ENCODE measurements at regions not wholly inside any gene's neighbourhood (a gene's known extent, or its start where the extent isn't known, plus 50 kb on each side); places are given as distances from the start of the nearest gene placed in this dataset.

DNA sequence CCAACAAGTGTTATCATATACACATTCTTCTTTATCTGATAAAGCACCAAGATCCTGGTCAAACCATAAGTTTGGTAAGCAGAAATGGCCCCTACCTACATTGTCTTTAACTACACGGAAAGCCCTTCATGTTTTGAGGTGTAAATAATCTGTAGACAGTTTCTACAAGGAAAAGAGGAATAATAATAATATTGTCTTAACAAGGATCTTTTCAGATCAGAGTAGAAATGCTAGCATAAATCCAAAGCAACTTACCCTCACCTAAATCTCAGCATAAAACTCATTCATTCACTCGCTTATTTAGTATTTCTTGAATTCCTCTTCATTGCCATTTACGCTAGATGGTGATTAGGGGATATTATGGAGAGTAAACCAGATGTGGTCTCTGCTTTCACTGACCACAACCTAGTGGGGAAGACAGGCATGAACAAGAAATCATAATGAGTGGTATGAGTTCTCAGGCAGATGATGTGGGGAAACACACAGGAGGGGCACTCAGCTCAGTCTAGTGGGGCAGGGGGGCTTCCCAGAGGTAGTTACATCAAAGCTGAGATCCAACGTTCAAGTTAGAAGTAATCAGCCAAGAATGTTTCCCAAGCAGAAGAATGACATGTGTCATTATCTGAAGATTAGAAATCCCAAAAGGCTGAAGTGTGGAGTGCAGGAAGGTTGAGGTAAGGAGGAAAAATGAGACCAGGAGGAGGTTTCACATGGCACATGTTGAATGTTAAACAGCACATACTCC, 65.4 kb upstream of the ZC3H12C start:
- H3K9ac ChIP-seq (ENCODE audit: low read length): no peak overlapping the region
- no peaks in the 10 kb centered on the region for H3K79me1 ChIP-seq (ENCODE audit: low read length)
- H3K23ac ChIP-seq (ENCODE audit: low read length): no peak overlapping the region
- H3K18ac ChIP-seq (ENCODE audit: low read length): no peak overlapping the region
- H2BK15ac ChIP-seq (replicated peaks; ENCODE audit: low read depth): no peak overlapping the region
- H2AK5ac ChIP-seq (ENCODE audit: low read length): no peak overlapping the region
- H3K56ac ChIP-seq (ENCODE audit: low read length): no peak overlapping the region
- H3K79me2 ChIP-seq (ENCODE audit: control insufficient read depth, insufficient read depth, low read length): no peaks in the 10 kb centered on the region
- no peak overlapping the region for H2BK5ac ChIP-seq (ENCODE audit: low read length)
- no peaks in the 10 kb centered on the region for H3K36me3 ChIP-seq (ENCODE audit: control insufficient read depth, insufficient read depth, low read length)
- no peaks in the 10 kb centered on the region for H3K4me1 ChIP-seq (ENCODE audit: control insufficient read depth, low read depth, low read length)
- H4K8ac ChIP-seq (ENCODE audit: low read depth, low read length): no peak overlapping the region
- DNase-seq: no peak
- WGBS (ENCODE audit: extremely low coverage, insufficient coverage, low lambda C conversion rate): no CpG with 5 or more reads among the region's 4 CpGs
- no peak overlapping the region for H4K5ac ChIP-seq (ENCODE audit: low read length)
- H2BK120ac ChIP-seq (ENCODE audit: low read depth, low read length): no peak overlapping the region
- H3K4me3 ChIP-seq (ENCODE audit: low read length): no peak overlapping the region
- H3K4me2 ChIP-seq (ENCODE audit: low read length): no peak overlapping the region
- no peak overlapping the region for H3K27ac ChIP-seq (ENCODE audit: low read depth, low read length)
- H3K4ac ChIP-seq (ENCODE audit: low read depth, low read length): no peak overlapping the region
- no peaks in the 10 kb centered on the region for H3K27me3 ChIP-seq (ENCODE audit: insufficient read depth, low read length, poor library complexity)

DNA sequence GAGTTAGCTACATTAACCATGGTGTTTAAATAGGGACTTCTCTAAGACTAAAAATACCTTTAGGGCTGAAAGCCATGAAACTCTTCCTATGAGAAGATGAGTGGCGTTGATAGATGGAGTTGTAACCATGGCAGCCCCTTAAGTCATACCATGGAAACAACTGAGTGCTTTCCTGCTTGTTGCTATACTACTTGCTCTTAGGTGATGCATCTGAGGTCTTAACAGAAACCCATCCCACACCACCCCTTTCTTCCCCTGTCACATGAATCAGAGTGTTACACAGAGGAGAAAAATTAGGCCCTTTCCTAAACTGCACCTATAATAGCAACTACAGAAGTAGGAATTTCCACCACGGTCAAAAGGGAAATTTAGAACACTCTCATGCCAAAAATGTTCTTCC, 64.3 kb upstream of the ZC3H12C start:
- WGBS (ENCODE audit: extremely low coverage, insufficient coverage, low lambda C conversion rate): no CpG with 5 or more reads among the region's 2 CpGs
- Histone ChIP-seq H3K4me2 (ENCODE audit: low read length) (no peak overlapping the region), H2BK5ac (ENCODE audit: low read length) (no peak overlapping the region)

GRCh38 chr11:110029714-110030113, 63.5 kb upstream of the ZC3H12C start:
- no peak overlapping the region for H3K4me3 ChIP-seq (ENCODE audit: low read length)
- WGBS (ENCODE audit: extremely low coverage, insufficient coverage, low lambda C conversion rate): no CpG with 5 or more reads among the region's 6 CpGs
- H3K18ac ChIP-seq (ENCODE audit: low read length): no peak overlapping the region
- no peak for DNase-seq
- H3K79me2 ChIP-seq (ENCODE audit: control insufficient read depth, insufficient read depth, low read length): no peaks in the 10 kb centered on the region
- no peak overlapping the region for H3K56ac ChIP-seq (ENCODE audit: low read length)
- H3K27me3 ChIP-seq (ENCODE audit: insufficient read depth, low read length, poor library complexity): no peaks in the 10 kb centered on the region
- H3K79me1 ChIP-seq (ENCODE audit: low read length): no peaks in the 10 kb centered on the region
- H3K9ac ChIP-seq (ENCODE audit: low read length): no peak overlapping the region
- no peaks in the 10 kb centered on the region for H3K36me3 ChIP-seq (ENCODE audit: control insufficient read depth, insufficient read depth, low read length)
- no peak overlapping the region for H3K27ac ChIP-seq (ENCODE audit: low read depth, low read length)
- no peak overlapping the region for H3K23ac ChIP-seq (ENCODE audit: low read length)
- H2AK5ac ChIP-seq (ENCODE audit: low read length): no peak overlapping the region
- H2BK5ac ChIP-seq (ENCODE audit: low read length): no peak overlapping the region
- no peak overlapping the region for H4K8ac ChIP-seq (ENCODE audit: low read depth, low read length)
- no peak overlapping the region for H3K4ac ChIP-seq (ENCODE audit: low read depth, low read length)
- no peak overlapping the region for H2BK120ac ChIP-seq (ENCODE audit: low read depth, low read length)
- no peak overlapping the region for H4K5ac ChIP-seq (ENCODE audit: low read length)
- no peaks in the 10 kb centered on the region for H3K4me1 ChIP-seq (ENCODE audit: control insufficient read depth, low read depth, low read length)
- H3K4me2 ChIP-seq (ENCODE audit: low read length): no peak overlapping the region
- H2BK15ac ChIP-seq (replicated peaks; ENCODE audit: low read depth): no peak overlapping the region

More for the DNA sequence above, 64.3 kb upstream of the ZC3H12C start:
- Histone ChIP-seq H3K79me1 (ENCODE audit: low read length) (no peaks in the 10 kb centered on the region), H3K4me1 (ENCODE audit: control insufficient read depth, low read depth, low read length) (no peaks in the 10 kb centered on the region), H3K4ac (ENCODE audit: low read depth, low read length) (no peak overlapping the region), H3K18ac (ENCODE audit: low read length) (no peak overlapping the region), H3K4me3 (ENCODE audit: low read length) (no peak overlapping the region), H3K27ac (ENCODE audit: low read depth, low read length) (no peak overlapping the region), H2BK15ac (replicated peaks; ENCODE audit: low read depth) (no peak overlapping the region), H3K27me3 (ENCODE audit: insufficient read depth, low read length, poor library complexity) (no peaks in the 10 kb centered on the region), H3K23ac (ENCODE audit: low read length) (no peak overlapping the region), H3K36me3 (ENCODE audit: control insufficient read depth, insufficient read depth, low read length) (no peaks in the 10 kb centered on the region), H3K9ac (ENCODE audit: low read length) (no peak overlapping the region), H3K79me2 (ENCODE audit: control insufficient read depth, insufficient read depth, low read length) (no peaks in the 10 kb centered on the region), H4K5ac (ENCODE audit: low read length) (no peak overlapping the region), H4K8ac (ENCODE audit: low read depth, low read length) (no peak overlapping the region), H3K56ac (ENCODE audit: low read length) (no peak overlapping the region), H2BK120ac (ENCODE audit: low read depth, low read length) (no peak overlapping the region), H2AK5ac (ENCODE audit: low read length) (no peak overlapping the region)
- no peak for DNase-seq

GRCh38 chr11:110031171-110031570, 62.0 kb upstream of the ZC3H12C start:
- Histone ChIP-seq H3K4me1 (ENCODE audit: control insufficient read depth, low read depth, low read length) (no peaks in the 10 kb centered on the region), H4K5ac (ENCODE audit: low read length) (no peak overlapping the region), H3K56ac (ENCODE audit: low read length) (no peak overlapping the region), H3K9ac (ENCODE audit: low read length) (no peak overlapping the region), H3K4me3 (ENCODE audit: low read length) (no peak overlapping the region), H3K4me2 (ENCODE audit: low read length) (no peak overlapping the region), H3K23ac (ENCODE audit: low read length) (no peak overlapping the region), H3K79me2 (ENCODE audit: control insufficient read depth, insufficient read depth, low read length) (no peaks in the 10 kb centered on the region), H2BK120ac (ENCODE audit: low read depth, low read length) (no peak overlapping the region), H3K27me3 (ENCODE audit: insufficient read depth, low read length, poor library complexity) (no peaks in the 10 kb centered on the region), H3K4ac (ENCODE audit: low read depth, low read length) (no peak overlapping the region), H3K27ac (ENCODE audit: low read depth, low read length) (no peak overlapping the region), H2BK5ac (ENCODE audit: low read length) (no peak overlapping the region), H3K18ac (ENCODE audit: low read length) (no peak overlapping the region), H4K8ac (ENCODE audit: low read depth, low read length) (no peak overlapping the region), H3K36me3 (ENCODE audit: control insufficient read depth, insufficient read depth, low read length) (no peaks in the 10 kb centered on the region), H2AK5ac (ENCODE audit: low read length) (no peak overlapping the region), H3K79me1 (ENCODE audit: low read length) (no peaks in the 10 kb centered on the region), H2BK15ac (replicated peaks; ENCODE audit: low read depth) (no peak overlapping the region)
- WGBS (ENCODE audit: extremely low coverage, insufficient coverage, low lambda C conversion rate): no CpG with 5 or more reads among the region's 2 CpGs
- DNase-seq: no peak

DNA sequence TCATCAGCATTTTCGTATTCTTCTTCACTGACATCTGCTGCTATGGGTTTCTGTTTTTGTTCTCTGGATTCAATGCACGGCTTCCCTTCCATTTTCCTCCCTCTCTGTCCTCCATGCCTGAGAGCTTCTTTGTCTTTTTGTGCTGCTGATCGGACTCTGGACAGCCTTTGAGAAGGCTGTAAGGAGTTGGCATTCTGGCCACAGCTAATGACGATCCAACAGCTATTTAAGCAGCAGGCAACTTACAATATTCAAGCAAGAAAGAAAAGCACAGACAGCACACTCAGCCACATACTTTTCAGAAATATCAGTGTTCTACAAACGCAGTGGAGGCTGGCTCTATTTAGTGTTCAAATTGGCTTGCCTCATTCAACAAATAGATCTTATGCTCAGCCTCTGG, 60.9 kb upstream of the ZC3H12C start:
- Histone ChIP-seq H3K4ac (ENCODE audit: low read depth, low read length) (no peak overlapping the region), H3K27ac (ENCODE audit: low read depth, low read length) (no peak overlapping the region), H2AK5ac (ENCODE audit: low read length) (no peak overlapping the region), H3K9ac (ENCODE audit: low read length) (no peak overlapping the region), H4K8ac (ENCODE audit: low read depth, low read length) (no peak overlapping the region), H4K5ac (ENCODE audit: low read length) (no peak overlapping the region), H2BK15ac (replicated peaks; ENCODE audit: low read depth) (no peak overlapping the region), H3K56ac (ENCODE audit: low read length) (no peak overlapping the region), H2BK120ac (ENCODE audit: low read depth, low read length) (no peak overlapping the region), H3K4me2 (ENCODE audit: low read length) (no peak overlapping the region), H2BK5ac (ENCODE audit: low read length) (no peak overlapping the region), H3K4me1 (ENCODE audit: control insufficient read depth, low read depth, low read length) (no peaks in the 10 kb centered on the region), H3K79me1 (ENCODE audit: low read length) (no peaks in the 10 kb centered on the region), H3K79me2 (ENCODE audit: control insufficient read depth, insufficient read depth, low read length) (no peaks in the 10 kb centered on the region), H3K4me3 (ENCODE audit: low read length) (no peak overlapping the region), H3K23ac (ENCODE audit: low read length) (no peak overlapping the region), H3K27me3 (ENCODE audit: insufficient read depth, low read length, poor library complexity) (no peaks in the 10 kb centered on the region), H3K18ac (ENCODE audit: low read length) (no peak overlapping the region), H3K36me3 (ENCODE audit: control insufficient read depth, insufficient read depth, low read length) (no peaks in the 10 kb centered on the region)
- no CpG with 5 or more reads among the region's 5 CpGs for WGBS (ENCODE audit: extremely low coverage, insufficient coverage, low lambda C conversion rate)
- no peak for DNase-seq

Data from mesendoderm (in vitro differentiated cells).